Skin of body (tissue), 1 donor: ENCODE measurements at regions not wholly inside any gene's neighbourhood (a gene's known extent, or its start where the extent isn't known, plus 50 kb on each side); places are given as distances from the start of the nearest gene placed in this dataset.

ENCODE experiments used
- DNase-seq: peaks from one replicate; lab custom pipeline; 2025; lab: John Stamatoyannopoulos, UW

DNA sequence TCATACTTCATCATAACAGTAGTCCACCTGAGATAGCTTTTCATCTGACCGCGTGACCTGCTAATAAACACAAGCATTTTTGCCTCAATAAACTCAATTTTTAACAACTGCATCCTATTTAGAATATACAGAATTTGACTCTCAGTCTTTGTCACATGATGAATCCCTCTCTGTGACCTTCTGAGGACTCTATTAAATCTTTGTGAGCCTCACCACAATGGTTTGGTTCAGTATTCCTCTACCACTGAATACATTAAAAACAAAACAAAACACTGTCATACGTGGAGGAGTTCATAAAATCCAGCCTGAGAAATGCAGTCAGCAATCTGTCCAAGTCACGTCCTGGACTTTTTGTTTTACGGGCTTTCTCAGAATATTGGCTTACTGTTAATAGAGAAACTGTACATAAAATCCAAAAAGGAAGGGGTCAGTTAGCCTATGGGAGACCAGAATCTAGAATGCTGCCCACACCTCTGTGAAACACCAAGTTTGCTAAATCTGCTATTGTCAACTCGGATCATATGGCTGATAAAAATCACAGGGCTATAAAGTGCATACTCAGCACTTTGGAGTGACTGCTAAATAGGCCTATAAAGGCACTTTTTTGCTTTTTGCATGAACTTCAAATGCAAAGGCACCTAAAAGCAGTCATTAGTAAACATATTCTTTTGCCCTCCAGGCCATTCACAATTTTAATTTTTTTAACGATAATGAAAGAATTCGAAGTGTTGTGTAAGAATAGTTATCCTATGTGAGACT is 190.3 kb upstream of the HDDC2 start:
- DNase-seq = no peak

GRCh38 chr6:125498606-125499005 is 196.8 kb upstream of the HDDC2 start:
- DNase-seq = no peak

- no peak for DNase-seq
Measured at GRCh38 chr6:125499535-125499934, 197.8 kb upstream of the HDDC2 start.

DNA sequence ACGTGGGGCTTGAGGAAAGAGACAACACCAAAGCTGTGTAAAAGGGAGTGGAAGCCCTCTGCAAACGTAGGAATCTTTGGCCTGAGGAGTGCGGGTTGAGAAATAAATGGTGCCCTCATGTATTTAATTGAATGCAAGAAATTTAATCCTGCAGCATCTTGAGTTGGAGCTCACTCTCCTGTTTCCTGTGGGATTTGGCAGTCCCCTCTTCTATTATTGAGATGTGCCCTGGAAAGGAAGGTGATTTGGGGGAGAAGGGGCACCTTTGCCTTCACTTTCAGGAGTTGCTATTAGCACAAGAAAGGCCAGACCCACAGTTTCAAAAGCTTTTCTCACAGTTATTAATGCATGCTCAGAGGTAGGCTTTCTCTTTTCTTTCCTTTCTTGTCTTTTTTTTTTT is 201.4 kb upstream of the HDDC2 start:
- no peak for DNase-seq

GRCh38 chr6:125507987-125508655 is 206.4 kb upstream of the HDDC2 start:
- peak; percentile 39 for DNase-seq

GRCh38 chr6:125508793-125509192 is 207.0 kb upstream of the HDDC2 start:
- DNase-seq = no peak

DNA sequence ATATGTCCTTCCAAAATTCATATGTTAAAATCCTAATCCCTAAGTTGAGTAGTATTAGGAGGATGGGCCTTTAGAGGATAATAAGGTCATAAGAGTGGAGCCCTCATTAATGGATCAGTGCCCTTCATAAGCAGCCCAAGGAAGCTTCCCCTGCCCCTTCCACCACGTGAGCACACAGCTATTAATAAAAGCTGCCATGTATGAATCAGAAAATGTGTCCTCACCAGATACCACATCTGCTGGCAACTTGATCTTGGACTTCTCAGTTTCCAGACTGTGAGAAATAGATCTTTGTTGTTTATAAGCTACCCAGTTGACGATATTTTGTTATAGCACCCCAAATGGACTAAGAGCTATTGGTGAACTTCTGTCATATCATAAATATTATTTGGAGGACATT is 207.7 kb upstream of the HDDC2 start:
- no peak for DNase-seq

DNA sequence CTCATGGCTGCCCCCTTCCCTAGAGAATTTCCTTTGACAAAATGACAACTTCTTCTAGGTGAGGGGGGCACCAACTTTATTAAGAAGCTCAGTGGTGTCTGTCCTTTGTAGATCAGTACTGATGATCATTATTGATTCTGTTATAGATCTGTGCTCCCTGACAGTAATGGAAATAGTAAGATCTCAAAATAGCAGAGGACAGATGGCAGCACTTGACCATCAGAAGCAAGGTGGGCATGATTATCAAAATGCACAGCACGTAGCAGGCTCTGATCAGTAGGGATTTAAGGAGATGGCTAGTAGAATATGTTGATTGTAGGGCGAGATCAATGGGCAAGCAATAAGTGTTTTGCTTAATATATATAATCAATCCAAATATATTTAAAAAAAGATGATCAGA is 208.6 kb upstream of the HDDC2 start:
- DNase-seq = no peak

GRCh38 chr6:125511809-125512396 is 210.1 kb upstream of the HDDC2 start:
- DNase-seq = no peak

DNA sequence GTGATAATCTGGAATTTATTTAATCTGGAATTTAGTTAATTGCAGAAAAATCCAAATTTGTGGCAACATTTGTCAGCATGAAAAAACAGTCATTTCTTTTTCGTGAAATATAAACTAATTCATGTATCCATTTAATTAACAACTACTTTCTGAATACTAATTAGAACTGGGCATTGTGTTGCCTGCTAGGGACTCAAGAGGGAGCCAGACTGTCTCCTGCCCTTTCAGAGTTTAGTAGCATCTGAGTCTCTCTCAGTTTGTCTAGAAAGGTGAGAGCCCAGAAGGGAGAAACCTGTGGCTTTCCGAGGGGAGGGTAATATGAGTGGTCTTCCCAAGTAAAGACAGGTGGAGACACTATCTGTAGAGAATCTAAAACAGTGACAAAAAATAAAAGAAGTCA is 210.9 kb upstream of the HDDC2 start:
- DNase-seq = no peak

DNA sequence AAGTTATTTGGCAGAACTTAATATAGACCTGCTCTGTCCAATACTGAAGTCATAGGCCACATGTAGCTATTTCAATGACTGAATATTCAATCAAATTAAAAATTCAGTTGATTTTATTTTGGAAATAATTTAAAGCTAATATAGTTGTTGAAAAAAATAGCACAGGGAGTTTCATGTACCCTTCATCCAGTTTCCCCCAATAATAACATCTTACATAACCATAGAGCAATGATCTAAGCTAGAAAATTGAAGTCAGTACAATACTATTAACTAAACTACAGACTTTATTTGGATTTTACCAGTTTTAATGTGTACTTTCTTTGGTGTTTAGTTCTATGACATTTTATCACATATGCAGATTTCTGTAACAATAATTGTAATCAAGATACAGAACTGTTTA is 212.2 kb upstream of the HDDC2 start:
- DNase-seq = no peak

DNA sequence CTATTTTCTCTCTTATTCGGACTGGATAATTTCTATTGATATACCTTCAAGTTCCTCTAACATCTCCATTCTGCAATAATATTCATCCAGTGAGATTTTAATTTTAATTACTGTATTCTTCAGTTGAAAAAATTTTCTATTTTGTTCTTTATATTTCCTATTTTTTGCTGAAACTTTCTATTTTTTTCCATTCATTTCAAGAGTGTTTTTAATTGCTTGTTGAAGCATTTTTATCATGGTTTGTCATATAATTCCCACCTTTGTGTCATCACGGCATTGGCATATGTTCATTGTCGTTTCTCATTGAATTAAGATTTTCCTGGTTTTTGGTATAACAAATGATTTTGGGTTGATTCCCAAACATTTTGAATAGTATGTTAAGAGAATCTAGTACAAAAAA is 214.9 kb upstream of the HDDC2 start:
- DNase-seq = no peak

- no peak for DNase-seq
Measured at GRCh38 chr6:125519367-125519766, 217.6 kb upstream of the HDDC2 start.

DNA sequence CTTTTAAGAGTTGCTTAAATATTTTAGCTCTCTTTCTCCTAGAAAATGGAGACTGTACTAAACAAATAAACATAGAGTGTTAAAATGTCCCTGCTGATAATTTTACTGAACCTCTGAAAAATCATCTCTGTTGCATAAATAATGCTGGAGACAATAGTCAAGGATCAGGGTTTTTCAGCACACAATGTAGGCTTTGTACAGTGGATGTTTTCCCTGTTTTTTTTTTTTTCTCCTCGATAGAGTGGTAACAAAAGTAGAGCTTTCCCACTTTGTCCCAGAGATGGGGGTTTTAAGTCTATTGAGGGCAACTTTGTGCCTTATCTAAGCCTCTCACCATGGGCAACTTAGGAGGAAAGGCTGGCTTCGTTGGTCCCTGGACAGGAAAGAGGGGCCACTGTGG is 222.6 kb upstream of the HDDC2 start:
- no peak for DNase-seq

DNA sequence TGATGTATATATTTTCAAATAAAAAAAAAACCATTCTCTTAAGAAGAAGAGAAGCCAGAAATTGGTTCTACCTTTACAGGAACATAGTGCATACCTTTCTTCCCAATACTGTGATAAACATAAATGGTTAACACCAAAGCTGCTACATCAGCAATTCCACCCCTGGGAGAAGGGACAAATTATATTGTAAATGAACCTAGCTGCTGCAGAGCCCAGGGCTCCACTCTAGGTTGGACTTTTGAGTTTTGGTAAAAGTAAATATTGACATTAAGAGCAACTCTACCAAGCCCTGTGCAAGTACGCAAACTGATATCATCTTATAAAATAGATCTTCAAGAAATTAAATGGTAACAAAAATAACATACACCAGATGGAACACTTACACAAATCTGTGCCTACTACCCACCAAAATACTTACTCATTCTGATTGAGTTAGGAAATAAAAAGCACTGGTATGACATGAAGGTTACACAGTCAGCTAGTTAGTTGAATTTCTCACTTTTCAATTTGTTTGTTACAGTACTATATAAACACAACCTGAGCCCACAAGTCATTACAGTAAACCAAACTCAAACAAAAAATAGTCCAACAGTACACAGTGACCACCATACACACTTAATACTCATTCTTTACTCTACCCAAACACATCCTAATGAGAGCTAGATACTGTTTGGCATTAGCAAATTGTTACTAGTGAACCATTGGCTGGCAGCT is 223.3 kb upstream of the HEY2 start:
- no peak for DNase-seq

GRCh38 chr6:125528621-125529041 is 220.8 kb upstream of the HEY2 start:
- no peak for DNase-seq

DNA sequence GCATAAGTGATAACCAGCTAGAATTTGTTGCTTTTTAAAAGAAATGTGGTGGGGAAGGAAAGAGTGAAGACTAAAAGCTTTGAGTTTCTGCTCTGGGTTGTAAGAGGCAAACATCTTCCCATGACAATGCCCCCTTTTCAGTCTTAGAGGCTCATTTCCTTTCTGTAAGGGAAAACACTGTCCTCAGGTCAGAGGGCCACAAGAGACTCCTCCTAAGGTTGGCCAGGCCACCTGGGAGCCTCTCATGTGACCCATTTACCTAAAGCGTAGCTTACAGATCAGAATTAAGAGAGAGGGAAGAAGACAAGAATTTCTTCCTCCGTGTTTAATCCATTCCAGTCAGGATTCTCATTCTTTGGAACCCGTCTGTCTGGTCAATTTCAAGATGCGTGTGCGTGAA is 220.4 kb upstream of the HEY2 start:
- no peak for DNase-seq

GRCh38 chr6:125533710-125534397 is 215.6 kb upstream of the HEY2 start:
- DNase-seq = no peak

DNA sequence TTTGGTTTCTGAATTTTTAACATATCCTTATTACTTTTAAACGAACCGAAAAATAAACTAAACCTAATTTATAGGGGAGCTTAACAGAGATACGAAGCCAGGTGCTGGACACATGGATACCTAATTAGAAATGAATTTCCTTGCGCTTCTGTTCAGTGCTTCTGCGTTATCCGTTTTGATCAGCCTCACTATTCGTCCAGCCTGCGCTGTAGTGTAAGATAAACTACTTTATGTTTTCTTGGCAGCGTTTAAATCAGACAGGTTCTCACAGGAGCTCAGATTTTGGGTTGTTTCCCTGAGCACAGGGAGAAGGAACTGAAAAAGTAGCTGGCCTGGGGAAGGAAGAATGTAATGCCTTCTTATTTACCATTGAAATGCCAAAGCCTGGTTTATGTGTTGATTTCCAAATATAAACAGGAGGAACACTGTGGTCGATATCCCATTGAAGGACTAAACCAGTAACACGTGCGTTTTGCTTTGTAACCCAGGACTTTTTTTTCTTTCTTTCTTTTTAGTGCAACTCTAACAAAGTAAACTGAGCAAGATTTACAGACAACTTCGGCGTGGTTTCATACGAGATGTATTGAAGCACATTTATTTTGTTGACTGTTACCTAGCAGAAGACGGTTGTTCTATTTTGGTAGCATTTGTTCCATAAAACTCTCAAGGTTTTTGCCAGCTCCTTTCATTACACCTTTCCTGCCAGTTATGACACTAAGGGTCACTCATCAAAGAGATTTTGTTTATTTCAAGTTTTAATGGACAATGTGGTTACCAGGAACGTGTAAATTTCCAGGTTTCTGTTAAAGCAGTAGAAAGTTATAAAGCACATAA is 214.8 kb upstream of the HEY2 start:
- DNase-seq = no peak

DNA sequence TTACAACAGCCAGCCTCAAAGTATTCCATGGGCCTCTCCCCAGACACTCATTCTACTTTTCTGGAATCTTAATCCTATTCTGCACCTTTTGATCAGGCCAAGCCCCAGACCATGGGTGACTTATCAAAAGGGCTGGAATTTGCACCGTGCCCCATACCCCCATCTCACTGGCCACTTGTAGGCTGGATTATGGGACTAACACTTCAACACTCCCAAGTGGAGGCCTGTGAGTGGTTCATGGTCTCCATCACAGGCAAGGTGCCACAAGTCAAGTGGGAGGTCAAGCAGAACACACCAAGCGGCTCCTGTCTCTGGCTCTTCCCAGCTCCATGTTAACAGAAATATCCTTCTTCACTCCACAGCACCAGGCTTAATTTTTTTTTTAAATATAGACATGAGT is 212.3 kb upstream of the HEY2 start:
- DNase-seq = no peak

DNA sequence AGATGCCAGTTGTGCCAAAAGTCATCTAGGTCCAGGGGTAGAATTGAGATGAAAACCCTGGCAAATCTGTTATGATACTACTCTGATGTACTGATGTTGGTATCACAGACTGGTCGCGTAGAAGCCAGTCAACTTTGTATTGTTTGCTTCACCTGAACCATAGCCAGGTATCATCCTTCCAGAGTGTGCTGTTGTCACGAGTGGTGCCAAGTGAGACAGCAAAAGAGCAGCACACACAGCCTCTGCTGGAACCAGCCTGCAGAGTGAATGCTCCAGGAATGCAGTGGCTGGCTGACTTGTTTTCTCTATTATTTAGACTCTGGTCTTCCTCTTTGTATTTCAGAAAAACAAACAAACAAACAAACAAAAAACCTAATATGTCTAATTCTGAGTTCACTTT is 209.5 kb upstream of the HEY2 start:
- no peak for DNase-seq
